Activated CD4-positive, CD25-positive, alpha-beta regulatory T cell treated with anti-CD3 and anti-CD28 coated beads, Interleukin-2, amount 50 U/mL, for 72 hours (primary cell): ENCODE measurements at regions not wholly inside any gene's neighbourhood (a gene's known extent, or its start where the extent isn't known, plus 50 kb on each side); places are given as distances from the start of the nearest gene placed in this dataset.

Experiments
- DNase-seq: peaks from one replicate; pipeline ENCODE4 v3.0.0; 2021

DNA sequence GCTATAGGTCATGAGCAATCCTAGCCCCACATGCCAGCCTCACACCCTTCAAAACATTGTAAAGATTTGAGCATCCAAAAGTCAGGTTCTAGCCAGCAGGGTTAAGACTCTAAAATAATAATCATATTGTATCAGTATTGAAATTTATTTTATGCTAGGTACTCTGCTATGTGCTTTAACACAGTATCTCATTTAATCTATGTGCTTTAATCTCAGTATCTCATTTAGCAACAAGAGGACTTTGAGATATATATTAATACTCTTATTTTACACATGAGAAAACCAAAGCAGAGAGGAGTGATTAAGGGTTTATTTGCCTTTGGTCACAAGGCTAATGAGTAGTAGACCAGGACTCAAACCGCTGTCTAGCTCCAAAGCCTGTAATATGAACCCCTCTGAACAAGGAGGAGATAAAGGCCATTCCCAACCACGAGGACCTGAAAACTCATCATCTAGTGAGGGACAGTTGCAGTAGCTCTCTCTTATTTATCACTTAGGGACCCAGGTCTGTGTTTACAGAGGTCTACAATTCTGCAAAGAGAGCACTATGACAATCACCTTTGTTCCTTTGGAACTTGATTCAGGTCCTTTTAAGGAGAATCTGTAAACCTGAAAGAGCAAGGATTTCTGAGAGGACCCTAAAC, 116.5 kb upstream of the SERTAD2 start:
- DNase-seq: no peak

- DNase-seq: no peak
These were observed 117.1 kb upstream of the SERTAD2 start for GRCh38 chr2:64770781-64771334.

DNA sequence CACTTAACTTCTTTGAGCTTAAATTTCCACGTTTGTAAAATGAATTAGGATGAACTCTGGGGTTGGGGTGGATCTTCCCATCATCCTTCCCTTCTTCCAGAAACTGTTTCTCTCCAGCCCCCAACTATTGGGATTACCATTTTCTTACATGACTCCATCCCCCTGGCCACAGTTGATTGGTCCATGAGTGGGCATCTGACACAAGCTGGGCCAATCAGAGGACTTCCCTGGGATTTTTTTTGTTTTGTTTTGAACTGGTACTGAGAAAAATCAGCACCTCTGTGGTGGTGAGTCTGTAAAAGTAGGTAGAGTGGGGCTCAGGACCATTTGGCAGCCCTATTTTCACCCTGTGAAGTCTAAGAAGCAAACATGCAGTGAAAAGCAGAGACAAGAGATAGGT, 118.0 kb upstream of the SERTAD2 start:
- DNase-seq: no peak

GRCh38 chr2:64773461-64774118, 119.9 kb upstream of the SERTAD2 start:
- no peak for DNase-seq

DNA sequence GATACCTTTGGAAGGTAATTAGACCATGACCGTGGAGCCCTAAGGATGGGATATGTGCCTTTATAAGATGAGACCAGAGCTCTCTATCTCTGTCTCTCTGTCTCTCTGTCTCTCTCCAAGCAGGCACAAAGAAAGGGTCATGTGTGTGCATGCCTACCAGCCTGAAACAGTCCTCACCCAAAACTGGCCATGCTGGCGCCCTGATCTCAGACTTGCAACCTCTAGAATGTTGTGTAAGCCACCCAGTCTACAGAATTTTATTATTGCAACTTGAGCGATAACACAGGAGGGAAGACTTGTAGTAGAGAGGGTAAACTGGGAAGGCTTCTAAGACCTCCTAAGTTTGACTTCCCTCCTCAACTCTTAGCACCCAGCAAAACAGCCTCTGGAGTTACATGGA, 124.1 kb upstream of the SERTAD2 start:
- DNase-seq: no peak

DNA sequence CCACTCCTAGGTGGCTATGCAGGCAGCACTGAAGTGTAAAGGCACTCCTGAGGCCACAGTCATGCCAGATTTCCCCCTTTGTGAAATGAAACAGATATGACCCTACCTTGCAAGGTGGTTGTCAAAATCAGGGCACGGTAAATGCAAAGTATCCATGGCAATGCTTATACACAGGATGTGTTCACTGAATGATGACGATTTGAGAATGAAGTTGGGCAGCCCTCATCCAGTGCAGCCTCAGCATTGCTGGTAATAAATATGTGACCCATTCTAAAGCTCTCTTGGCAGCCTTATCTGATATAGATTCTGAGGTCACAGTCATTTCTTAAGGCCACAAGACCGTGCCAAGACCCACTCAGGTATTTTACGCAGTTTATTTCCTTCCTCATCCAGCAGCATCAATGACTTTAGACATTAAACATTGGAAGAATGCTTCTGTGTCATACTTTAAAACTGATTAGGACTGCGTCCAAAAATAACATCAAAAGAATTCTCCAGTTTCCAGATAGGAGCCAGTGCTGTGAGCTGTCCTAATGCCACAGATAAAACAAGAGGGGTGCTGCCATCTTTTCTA, 125.5 kb upstream of the SERTAD2 start:
- DNase-seq: no peak

- DNase-seq: no peak
These were observed 126.3 kb upstream of the SERTAD2 start for GRCh38 chr2:64780041-64780440.

- no peak for DNase-seq
These were observed 128.1 kb upstream of the SERTAD2 start for GRCh38 chr2:64781711-64782390.

DNA sequence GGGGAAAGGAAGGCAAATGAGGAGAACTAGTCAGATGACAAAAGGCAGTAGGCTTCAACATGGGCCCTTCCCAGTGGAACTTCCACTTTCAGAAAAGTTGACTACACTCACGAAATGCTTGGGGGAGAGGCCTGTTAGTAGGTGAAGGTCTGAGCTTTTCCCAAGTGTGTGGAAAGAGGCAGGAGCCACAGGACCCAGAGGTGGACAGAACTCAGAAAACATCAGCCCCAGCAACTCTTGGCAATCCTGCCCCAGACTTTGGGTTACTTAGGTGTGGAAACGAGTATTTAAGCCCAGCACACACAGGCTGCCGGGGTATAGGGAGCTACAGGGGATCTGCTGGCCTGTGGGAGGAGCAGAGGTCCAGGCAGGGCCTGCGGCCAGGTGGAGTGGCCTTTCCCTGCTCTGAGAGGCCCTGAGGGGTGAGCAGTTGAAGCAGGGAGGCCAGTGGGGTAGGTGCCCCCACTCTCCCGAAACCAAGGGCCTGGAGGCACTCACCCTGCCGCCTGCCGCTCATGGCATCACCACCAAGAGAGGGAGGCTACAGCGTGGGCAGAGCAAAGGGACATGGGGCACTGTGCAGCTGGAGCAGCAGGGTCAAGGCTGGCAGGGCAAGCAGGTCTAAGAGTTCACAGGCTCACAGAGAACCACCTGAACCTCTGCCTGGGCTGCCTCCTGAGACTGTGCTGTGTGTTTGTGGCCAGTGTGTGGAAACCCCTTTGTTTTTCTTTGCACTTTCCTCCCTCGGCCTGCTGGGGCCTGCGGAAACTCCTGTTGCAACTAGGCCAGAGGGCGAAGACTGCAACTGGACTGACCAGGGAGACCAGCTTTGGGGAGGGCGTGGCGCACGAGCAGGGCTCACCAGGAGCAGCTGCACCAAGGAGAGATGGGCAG, 130.7 kb upstream of the SERTAD2 start:
- no peak for DNase-seq

DNA sequence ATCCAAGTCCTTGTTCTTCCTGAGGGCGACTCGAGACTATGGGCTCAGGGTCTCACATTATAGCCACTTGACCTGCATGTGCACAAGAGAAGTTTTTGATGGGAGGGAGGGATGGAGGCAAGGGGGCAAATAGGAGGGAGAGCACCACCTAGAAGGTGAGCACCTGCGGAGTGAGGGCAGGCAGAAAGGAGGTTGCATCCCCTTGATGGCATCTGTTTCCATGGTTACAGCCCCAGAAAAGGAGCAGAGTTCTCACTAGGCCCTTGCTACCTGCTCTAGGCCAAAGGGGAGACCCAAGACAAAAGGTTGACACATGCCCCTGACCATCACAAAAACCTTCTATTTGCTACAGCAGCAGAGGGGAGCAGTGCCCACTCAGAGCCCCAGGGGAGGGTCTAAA, 131.5 kb upstream of the SERTAD2 start:
- DNase-seq: no peak

DNA sequence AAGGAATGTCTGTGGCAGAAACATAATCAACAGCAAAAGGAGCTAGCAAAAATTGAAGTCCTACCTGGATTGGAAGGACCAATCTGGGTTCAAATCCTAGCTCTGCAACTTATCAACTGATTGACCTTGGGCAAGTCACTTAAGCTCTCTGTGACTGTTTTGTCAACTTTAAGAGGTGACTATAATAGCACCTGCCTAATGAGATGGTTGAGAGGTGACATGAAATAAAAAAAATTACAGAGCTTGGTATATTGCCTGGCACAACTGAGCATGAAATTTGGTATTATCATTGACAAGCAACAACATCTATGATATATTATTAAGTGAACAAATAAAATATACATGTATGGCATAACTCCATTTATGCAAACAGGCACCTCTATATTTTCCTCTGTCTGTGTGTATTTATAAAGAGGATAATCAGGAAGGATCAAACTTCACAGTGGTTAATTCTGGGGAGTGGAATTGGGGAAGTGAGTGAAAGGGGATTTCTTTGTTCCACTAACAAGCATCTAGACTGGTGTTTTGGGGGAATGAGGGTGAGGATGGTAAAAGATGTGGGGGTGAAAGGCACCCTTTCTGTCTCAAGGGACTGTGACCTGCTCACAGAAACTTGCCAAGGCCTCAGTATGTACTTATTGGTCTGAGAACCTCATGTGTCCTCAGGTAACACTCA, 132.8 kb upstream of the SERTAD2 start:
- no peak for DNase-seq

DNA sequence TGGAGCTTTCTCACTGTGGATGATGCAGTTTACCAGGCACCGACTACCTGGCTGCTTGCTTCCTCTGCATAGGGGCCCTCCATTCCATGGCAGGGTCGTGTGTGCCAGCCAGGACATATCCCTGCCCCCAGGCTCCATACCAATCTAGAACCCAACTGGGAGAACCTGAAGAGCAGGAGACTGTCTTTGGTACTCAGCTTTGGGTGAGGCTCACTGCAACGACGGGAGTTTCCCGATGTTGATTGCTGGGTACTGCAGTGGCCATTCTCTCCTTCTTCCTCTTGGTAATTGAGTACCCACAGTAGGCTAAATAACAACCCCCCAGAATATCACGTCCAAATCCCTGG, 133.3 kb upstream of the SERTAD2 start:
- no peak for DNase-seq

GRCh38 chr2:64787698-64788097, 134.0 kb upstream of the SERTAD2 start:
- no peak for DNase-seq

GRCh38 chr2:64789466-64790320, 136.0 kb upstream of the SERTAD2 start:
- DNase-seq: no peak

DNA sequence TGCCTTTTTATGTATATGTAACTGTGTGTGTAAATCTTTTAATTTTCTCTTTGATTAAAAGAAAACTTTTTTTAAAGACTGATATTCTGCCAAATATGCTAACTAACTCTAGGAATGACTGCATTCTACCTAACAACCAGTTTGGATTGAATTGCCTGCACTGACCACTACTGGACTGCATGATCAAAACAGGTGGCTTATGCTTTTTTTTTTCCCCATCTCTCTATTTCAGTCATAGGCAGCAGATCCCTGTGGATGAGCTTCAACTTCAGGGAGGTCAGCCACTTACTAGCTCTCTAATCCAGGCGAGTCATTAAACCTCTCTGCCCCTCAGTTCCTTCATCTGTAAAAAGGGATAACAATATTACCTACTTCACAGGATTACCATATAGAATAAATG, 138.6 kb upstream of the SERTAD2 start:
- DNase-seq: no peak

DNA sequence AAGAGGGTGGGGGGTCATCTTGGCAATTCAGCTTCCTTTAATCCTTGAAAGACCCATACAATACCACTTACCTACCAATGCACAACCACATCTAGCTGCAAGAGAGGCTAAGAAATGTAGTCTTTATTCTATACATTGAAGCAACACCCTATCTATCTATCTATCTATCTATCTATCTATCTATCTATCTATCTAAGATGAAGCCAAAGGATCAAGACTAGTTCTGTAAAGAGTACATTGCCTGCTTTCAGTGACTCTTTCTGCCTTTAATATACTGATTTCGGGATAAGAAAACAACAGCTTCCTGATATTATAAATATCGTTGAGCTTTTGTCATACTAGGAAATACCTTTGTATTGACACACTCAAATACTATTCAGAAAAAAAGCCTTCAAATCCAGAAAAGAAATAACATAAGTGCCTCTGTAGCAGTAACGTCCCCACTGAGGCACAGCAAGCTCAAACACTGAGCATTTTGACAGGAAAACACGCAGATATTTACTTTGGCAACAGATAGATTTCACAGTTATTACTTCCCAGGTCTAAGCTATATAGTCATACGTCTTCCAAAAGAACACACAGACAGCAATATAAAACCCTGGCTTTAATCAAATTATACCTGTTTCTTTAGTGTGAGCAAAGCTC, 139.4 kb upstream of the SERTAD2 start:
- no peak for DNase-seq

DNA sequence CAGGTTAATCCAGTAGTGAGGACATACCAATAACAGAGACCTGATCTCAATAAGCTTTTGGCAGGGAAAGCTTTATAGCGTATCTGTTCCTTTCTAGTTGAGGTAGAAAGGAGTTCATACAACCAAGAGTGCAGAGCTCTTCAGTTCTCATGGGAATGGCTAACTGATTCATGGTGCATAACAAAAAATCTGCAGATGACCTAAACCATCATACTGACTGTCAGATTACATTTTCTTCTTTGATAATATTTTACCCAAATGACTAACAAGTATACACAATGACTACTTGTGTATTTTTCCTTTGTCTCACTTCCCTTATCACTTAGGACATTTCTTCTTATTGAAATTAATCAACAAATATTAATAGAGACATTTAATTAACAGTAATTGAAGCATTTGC, 140.0 kb upstream of the SERTAD2 start:
- DNase-seq: no peak

DNA sequence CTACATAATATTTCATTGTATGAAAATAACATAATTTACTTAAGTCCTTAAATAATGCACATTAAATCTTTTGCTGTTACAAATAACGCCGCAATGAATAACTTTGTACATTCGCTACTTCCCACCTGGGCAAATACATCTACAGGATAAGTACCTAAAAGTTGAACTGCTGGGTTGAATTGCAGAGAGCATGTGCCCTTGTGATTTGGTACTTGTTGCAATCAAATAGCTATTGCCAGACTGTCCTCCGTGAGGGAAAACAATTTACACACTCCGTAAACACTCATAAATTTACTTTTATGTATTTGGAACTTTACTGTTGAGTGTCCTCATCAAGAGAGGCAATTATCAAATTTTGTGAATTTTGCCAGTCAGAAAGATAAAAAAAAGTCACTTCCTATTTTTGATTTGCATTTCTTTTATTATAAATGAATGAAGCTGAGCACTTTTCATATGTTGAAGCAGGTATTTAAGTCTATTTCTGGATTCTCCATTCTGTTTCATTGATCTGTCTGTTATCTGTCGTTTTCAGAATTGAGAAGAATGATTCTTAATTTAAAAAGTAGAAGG, 140.8 kb upstream of the SERTAD2 start:
- no peak for DNase-seq

- no peak for DNase-seq
These were observed 141.4 kb upstream of the SERTAD2 start for GRCh38 chr2:64795024-64795592.

GRCh38 chr2:64796926-64797325, 143.2 kb upstream of the SERTAD2 start:
- no peak for DNase-seq
